ENCODE measurements at regions not wholly inside any gene's neighbourhood (a gene's known extent, or its start where the extent isn't known, plus 50 kb on each side); places are given as distances from the start of the nearest gene placed in this dataset.

DNA sequence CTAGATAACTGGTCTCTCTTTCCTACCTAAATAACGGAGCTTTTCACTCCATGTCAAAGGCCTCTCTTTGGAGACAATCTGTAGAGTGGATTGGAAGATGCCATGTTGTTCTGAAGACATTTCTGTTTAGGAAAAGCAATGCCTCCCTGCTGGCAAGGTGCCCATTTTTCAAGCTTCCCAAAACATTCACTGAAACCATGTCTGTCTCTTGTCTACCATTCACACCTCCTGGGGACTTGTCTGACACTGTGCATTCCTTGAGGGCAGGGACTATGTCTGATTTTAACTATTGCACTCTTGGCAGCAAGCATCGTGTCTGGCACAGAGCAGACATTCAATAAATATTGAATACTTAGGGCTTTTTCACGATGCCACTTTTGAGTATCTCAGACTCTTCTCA lies 528.9 kb upstream of the NRP1 start:
- Histone ChIP-seq H3K27me3 (no peaks in the 10 kb centered on the region), H3K27ac (no peak overlapping the region), H3K9me3 (replicated peaks in 1 of 3) (no peaks in the 10 kb centered on the region), H3K36me3 (replicated peaks in 1 of 2) (no peaks in the 10 kb centered on the region), H3K4me1 (replicated peaks in 1 of 2) (peaks cover 0 to 14% of the 10 kb centered on the region in 2 donors), H3K4me3 (no peak overlapping the region)
- TF ChIP-seq POLR2A (IDR thresholded peaks at IDR 0.05): no peak
- TF ChIP-seq, protein P1, sequence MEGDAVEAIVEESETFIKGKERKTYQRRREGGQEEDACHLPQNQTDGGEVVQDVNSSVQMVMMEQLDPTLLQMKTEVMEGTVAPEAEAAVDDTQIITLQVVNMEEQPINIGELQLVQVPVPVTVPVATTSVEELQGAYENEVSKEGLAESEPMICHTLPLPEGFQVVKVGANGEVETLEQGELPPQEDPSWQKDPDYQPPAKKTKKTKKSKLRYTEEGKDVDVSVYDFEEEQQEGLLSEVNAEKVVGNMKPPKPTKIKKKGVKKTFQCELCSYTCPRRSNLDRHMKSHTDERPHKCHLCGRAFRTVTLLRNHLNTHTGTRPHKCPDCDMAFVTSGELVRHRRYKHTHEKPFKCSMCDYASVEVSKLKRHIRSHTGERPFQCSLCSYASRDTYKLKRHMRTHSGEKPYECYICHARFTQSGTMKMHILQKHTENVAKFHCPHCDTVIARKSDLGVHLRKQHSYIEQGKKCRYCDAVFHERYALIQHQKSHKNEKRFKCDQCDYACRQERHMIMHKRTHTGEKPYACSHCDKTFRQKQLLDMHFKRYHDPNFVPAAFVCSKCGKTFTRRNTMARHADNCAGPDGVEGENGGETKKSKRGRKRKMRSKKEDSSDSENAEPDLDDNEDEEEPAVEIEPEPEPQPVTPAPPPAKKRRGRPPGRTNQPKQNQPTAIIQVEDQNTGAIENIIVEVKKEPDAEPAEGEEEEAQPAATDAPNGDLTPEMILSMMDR (IDR thresholded peaks at IDR 0.05): no peak
- WGBS, 4 donors: 84 to 92% (median 87%) methylated on average over 3 of the region's 3 CpGs
- DNase-seq: no peak
- intact Hi-C loops (cut with DNase I): loop anchor here in 1 of 2 donors (10.0 kb wide), 1 partner anchor 529 kb away; the partner anchor contains the start of gene NRP1

DNA sequence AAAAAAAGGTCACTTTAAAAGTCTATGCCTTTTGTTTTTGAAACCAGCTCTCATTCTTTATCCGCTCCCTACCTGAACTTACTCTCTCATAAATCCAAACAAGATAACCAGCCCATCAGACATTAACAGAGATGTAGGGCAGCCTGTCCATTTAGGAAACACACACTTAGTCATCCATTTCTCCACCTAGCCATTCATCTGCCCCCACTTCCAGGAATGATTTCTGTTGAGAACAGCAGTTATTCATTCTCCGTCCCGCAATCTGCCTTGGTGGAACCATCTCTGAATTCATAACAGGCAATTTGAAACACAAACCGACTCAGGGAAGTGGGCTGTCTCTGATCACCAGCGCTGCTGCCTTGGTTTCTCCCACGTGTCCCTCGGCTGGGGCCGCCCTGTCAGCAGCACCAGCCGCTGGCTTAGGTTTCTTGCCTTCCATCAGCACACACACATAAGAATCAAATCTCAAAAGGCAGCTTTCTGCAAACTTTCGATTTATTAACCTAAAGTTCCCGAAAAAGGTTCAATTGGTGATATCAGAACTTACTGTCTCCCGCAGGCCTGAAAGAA lies 528.2 kb upstream of the NRP1 start:
- Histone ChIP-seq H3K9me3 (replicated peaks in 1 of 3) (no peaks in the 10 kb centered on the region), H3K4me3 (no peak overlapping the region), H3K27ac (no peak overlapping the region), H3K4me1 (replicated peaks in 1 of 2) (peaks cover 0 to 14% of the 10 kb centered on the region in 2 donors), H3K36me3 (replicated peaks in 1 of 2) (no peaks in the 10 kb centered on the region), H3K27me3 (no peaks in the 10 kb centered on the region)
- DNase-seq: no peak
- 85 to 93% (median 91%) methylated on average over 12 of the region's 12 CpGs for WGBS, 4 donors
- no peak for TF ChIP-seq POLR2A (IDR thresholded peaks at IDR 0.05)
- TF ChIP-seq, protein P1 (IDR thresholded peaks at IDR 0.05): no peak
- intact Hi-C loops (cut with DNase I): loop anchor here in 1 of 2 donors (10.0 kb wide), 1 partner anchor 528 kb away; the partner anchor contains the start of gene NRP1

DNA sequence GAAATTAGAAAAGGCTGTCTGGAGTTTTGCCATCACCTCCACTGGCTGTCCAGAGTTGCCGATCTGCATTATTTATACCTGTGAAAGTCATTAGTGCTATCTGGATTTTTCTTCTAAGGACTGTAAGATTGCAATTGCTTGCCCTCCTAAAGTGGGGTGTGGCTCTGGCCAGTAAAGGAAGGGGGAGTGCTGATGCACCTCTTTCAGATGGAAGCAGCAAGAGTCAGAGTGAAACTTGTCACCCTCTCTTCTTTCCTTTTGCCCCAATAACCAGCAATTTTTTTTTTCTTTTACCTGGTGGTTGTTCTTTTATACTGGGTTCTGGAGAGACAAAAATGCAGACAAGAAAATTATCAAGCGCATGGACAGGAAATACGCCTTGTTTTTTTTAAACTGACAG lies 527.4 kb upstream of the NRP1 start:
- Histone ChIP-seq H3K9me3 (replicated peaks in 1 of 3) (no peaks in the 10 kb centered on the region), H3K36me3 (replicated peaks in 1 of 2) (no peaks in the 10 kb centered on the region), H3K4me3 (no peak overlapping the region), H3K4me1 (replicated peaks in 1 of 2) (peaks cover 0 to 14% of the 10 kb centered on the region in 2 donors), H3K27ac (no peak overlapping the region), H3K27me3 (no peaks in the 10 kb centered on the region)
- intact Hi-C loops (cut with DNase I): loop anchor here in 1 of 2 donors (10.0 kb wide), 1 partner anchor 527 kb away; the partner anchor contains the start of gene NRP1
- no peak for DNase-seq
- 52 to 86% (median 82%) methylated on average over 3 of the region's 3 CpGs for WGBS, 4 donors
- no peak for TF ChIP-seq POLR2A (IDR thresholded peaks at IDR 0.05)
- TF ChIP-seq, protein P1 (IDR thresholded peaks at IDR 0.05): no peak

DNA sequence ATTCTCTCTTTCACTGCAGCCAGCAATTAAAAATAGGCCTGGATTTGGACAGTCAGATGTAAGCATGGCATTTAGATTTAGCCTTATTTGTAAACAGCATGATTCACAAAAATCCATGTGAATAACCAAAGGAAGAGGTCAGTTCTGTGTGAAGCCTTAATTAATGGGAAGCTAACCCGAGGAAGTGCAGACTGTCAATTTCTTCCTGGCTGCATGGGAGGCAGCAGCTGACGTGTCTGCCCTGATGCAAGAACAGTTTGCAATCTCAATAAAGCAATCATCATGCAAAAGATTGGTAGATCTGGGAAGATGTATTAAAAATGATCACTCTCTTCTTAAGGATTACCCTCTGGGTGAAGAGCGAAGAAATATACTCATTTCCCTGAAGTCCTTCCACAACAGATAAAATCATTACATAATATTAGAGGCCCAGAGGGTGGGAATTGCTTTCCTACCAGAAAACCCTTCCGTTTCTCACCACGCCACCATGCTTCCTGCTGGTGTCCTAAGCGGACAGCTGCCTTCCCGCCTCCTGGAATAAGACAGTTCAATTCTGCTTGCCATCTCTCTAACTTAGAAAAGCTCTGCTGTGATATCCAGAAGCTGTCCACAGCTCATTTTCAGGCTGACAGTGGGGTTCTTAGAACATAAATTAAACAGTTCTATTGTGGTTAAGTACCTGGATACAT lies 526.7 kb upstream of the NRP1 start:
- no peak for TF ChIP-seq POLR2A (IDR thresholded peaks at IDR 0.05)
- TF ChIP-seq, protein P1 (IDR thresholded peaks at IDR 0.05): no peak
- H3K36me3 ChIP-seq (replicated peaks in 1 of 2): no peaks in the 10 kb centered on the region
- 74 to 81% (median 80%) methylated on average over 7 of the region's 7 CpGs for WGBS, 4 donors
- H3K4me3 ChIP-seq: no peak overlapping the region
- peaks cover 0 to 14% of the 10 kb centered on the region in 2 donors for H3K4me1 ChIP-seq (replicated peaks in 1 of 2)
- DNase-seq: peak in 1 of 7 donors; percentile 11
- no peaks in the 10 kb centered on the region for H3K27me3 ChIP-seq
- H3K27ac ChIP-seq: no peak overlapping the region
- H3K9me3 ChIP-seq (replicated peaks in 1 of 3): no peaks in the 10 kb centered on the region
- intact Hi-C loops (cut with DNase I): loop anchor here in 1 of 2 donors (10.0 kb wide), 1 partner anchor 526 kb away; the partner anchor contains the start of gene NRP1

All from adrenal gland (tissue), 9 donors.